Effector CD4-positive, alpha-beta T cell (primary cell): ENCODE measurements at regions not wholly inside any gene's neighbourhood (a gene's known extent, or its start where the extent isn't known, plus 50 kb on each side); places are given as distances from the start of the nearest gene placed in this dataset.
"Not testable (repeated sequence)": the region's sequence is repeated elsewhere in the genome, so short reads cannot be mapped to it uniquely, and the experiment has no call there.

Source experiments
- DNase-seq: peaks from one replicate; pipeline ENCODE4 v3.0.0-alpha.2; 2020

GRCh38 chr16:88308441-88309173, 74.2 kb upstream of the ZNF469 start:
- no peak for DNase-seq

GRCh38 chr16:88309174-88309907, 73.4 kb upstream of the ZNF469 start:
- no peak for DNase-seq

- DNase-seq: no peak
These were observed 72.9 kb upstream of the ZNF469 start for GRCh38 chr16:88309908-88310265.

- no peak for DNase-seq
These were observed 71.8 kb upstream of the ZNF469 start for GRCh38 chr16:88310796-88311605.

- DNase-seq: not testable (repeated sequence)
These were observed 70.9 kb upstream of the ZNF469 start for GRCh38 chr16:88311860-88312259.

- DNase-seq: no peak
These were observed 70.0 kb upstream of the ZNF469 start for GRCh38 chr16:88312732-88313131.

- no peak for DNase-seq
These were observed 67.7 kb upstream of the ZNF469 start for GRCh38 chr16:88314991-88315542.

GRCh38 chr16:88315543-88316105, 67.1 kb upstream of the ZNF469 start:
- no peak for DNase-seq

GRCh38 chr16:88316151-88316550, 66.6 kb upstream of the ZNF469 start:
- no peak for DNase-seq

- DNase-seq: no peak
These were observed 65.7 kb upstream of the ZNF469 start for GRCh38 chr16:88316941-88317612.

GRCh38 chr16:88317613-88317965, 65.2 kb upstream of the ZNF469 start:
- no peak for DNase-seq

- DNase-seq: no peak
These were observed 64.7 kb upstream of the ZNF469 start for GRCh38 chr16:88318051-88318450.

- DNase-seq: no peak
These were observed 64.2 kb upstream of the ZNF469 start for GRCh38 chr16:88318521-88318920.

- no peak for DNase-seq
These were observed 63.4 kb upstream of the ZNF469 start for GRCh38 chr16:88319116-88319965.

GRCh38 chr16:88320947-88321634, 61.7 kb upstream of the ZNF469 start:
- DNase-seq: no peak

GRCh38 chr16:88321635-88322499, 60.9 kb upstream of the ZNF469 start:
- DNase-seq: no peak

GRCh38 chr16:88322500-88322970, 60.2 kb upstream of the ZNF469 start:
- DNase-seq: no peak

GRCh38 chr16:88323041-88323440, 59.7 kb upstream of the ZNF469 start:
- DNase-seq: no peak

GRCh38 chr16:88323546-88324330, 59.0 kb upstream of the ZNF469 start:
- no peak for DNase-seq
